Cerebellar cortex (tissue), 1 donor: ENCODE measurements at regions not wholly inside any gene's neighbourhood (a gene's known extent, or its start where the extent isn't known, plus 50 kb on each side); places are given as distances from the start of the nearest gene placed in this dataset.
A peak's percentile ranks its signal among the peaks of the same experiment; 100 is the strongest.

Experiments
- DNase-seq: peaks from one replicate; pipeline ENCODE4 v3.0.0-alpha.2; 2015; ENCODE audit warnings: low spot score

DNA sequence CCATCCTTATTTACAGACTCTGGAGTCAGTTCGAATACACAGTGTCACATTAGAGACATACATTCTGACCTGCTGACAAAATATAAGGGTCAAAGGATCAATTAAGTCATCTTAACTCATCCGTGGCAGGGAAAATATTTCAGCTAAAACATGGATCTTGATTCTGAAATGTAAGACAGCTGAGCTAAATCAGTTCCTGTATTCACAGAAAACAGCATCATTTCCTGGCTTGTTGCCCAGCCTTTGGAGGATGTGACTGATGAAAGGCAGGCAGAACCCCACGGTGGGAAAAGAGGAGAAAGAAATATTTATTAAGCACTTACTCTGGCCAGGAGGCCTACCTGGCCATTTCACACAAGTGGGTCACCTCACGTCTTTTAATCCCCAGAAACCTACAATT lies 101.9 kb downstream of the GAS2L3 start:
- DNase-seq = no peak

DNA sequence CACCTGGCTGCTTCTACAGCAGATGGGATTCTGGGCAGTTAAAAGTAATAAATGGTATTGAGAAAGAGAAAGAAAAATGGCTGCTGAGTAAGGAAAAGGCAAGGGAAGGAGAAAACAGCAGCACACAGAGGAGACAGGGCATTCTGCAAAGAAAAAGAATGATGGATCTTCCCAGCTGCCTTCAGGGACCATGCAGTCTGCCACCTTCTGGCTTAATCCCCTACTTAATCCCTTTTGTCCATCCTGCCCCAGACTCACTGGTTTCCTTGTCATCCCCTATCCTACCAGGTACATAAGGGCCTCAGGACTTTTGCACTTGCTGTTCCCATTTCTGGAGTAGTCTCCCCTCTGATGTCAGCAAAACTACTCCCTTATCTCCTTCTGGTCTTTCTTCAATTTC lies 107.6 kb downstream of the GAS2L3 start:
- no peak for DNase-seq

DNA sequence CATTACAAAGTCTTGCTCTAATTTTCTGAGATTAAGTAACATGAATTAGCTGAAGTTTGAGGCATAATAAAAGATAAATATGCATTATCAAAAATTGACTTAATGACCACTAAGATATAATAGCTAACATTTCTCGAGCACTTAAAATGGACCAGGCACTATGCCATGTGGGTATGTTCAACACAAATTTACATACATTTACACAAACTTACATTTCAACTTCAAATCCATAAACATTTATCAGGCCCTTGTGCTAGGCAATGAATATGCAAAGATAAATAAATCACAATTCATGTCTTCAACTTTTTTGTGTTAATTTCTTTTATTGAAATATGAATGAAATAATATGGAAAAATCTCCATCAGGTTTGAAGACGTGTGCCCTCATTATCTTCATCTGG lies 108.7 kb downstream of the GAS2L3 start:
- no peak for DNase-seq

DNA sequence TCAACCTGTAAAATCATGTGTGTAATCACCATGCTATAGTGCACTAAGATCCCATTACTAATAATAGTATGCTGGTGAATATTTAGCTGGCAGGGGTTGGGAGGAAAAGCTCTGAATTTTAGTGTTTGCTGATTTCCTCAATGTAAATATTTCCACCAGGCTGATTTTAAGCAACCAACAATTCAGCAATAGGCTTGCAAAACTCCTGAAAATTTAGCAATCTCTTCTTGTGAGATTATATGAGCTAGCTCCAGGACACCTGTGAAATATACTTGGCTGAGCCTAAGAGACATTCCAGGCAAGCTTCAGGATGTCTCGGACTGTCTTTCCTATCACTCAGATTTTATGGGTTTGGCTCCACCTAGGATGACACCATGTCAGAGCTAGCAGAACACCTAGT lies 106.9 kb upstream of the ANO4 start:
- no peak for DNase-seq

DNA sequence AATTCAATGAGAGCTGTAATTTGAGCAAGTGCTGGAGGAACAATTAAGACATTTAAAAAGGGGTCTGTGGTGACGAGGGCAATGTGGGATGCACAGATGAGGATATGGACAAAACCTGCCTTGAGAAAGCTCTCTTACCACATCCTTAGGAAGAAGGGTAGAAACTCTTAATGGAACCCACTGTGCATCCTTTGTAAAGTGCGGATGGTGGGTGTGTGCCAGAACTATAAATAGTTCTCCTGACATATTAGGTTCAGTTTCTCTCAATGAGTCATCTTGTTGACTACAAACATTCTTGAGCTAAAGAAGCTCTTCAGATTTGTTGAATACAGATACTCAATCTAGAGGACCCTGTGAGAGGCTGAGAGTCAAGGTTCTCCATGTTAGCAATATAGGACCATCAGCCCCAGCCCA lies 106.1 kb upstream of the ANO4 start:
- no peak for DNase-seq

DNA sequence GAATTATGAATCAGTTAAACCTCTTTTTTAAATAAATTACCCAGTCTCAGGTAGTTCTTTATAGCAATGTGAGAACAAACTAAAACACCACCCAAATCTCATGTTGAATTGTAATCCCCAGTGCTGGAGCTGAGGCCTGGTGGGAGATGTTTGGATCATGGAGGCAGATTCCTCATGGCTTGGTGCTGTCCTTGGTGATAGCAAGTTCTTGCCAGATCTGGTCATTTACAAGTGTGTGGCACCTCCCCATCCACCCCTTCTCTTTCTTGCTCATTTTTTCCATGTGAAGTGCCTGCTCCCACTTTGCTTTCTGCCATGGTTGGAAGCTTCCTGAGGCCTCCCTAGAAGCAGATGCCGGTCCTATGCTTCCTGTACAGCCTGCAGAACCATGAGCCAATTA lies 102.1 kb upstream of the ANO4 start:
- DNase-seq = no peak

DNA sequence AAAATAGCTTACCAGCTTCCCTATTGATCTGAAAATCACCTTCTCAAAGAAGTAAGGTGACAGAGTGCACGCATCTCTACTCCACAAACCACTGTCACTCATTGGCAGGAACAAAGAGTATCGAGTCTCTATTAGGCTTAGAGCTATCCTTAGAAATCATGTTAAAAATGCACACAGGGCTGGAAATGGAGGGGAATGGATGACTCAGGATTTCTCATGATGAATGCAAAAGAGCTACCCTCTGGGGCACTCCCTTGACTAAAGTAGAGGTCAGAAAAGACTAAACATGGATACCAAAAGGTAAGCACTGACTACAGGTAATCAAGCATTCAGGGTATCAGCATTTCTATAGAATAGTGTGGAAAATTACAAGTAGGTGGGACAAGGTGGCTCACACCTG lies 96.1 kb upstream of the ANO4 start:
- no peak for DNase-seq

DNA sequence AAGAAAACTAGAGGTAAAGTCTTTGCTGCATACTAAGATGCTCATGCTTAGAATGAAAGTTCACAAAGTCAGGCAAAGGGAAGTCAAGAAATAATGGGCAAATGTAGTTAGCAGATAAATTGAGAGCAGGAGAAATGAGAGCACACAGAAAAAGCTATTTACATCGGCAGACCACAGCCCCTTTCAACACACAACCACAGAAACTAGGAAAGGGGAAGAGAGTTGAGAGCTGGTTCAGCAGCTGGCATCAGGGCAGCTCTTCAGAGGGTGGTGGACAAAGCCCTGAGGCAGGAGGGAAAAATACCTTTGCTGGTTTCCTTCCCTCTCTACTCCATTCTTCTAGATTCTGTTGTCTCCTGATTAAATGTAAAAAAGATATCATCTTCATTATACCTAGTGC lies 95.4 kb upstream of the ANO4 start:
- no peak for DNase-seq

DNA sequence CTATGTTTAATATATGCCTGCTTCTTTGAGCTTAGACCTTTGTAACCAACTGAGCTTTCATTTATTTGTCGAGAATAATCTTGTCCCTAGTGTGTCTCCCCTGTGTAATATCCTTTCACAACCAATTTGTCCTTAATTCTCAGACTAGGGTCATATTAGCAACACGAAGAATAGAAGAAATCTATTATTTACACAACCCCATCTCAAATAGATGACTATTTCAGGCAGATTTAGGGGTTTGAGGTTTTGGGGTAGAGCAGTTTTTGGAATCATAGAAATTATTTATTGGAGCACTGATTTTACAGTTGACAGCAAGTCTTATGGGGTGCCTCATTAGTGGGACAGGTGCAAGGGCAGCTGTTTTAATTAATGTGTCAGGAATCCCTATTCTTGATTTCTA lies 91.2 kb upstream of the ANO4 start:
- DNase-seq = no peak

DNA sequence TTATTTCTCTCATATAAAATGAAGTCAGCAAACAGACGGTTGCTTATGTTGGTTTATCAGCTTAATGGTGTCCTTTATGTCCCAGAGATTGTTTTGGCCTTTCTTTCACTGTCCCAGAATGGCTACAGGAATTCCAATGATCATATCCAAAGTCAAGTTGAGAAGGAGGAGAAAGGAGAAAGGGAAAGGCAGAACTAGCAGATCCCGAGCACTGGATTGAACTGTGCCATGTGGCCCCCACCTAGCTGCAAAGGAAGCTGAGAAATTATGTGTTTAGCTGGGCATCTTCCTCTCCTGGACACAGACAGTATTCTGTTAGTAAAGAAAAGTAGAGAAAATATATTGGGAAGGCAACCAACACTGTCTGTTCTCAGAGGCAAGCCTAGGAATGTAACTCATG lies 90.7 kb upstream of the ANO4 start:
- no peak for DNase-seq

DNA sequence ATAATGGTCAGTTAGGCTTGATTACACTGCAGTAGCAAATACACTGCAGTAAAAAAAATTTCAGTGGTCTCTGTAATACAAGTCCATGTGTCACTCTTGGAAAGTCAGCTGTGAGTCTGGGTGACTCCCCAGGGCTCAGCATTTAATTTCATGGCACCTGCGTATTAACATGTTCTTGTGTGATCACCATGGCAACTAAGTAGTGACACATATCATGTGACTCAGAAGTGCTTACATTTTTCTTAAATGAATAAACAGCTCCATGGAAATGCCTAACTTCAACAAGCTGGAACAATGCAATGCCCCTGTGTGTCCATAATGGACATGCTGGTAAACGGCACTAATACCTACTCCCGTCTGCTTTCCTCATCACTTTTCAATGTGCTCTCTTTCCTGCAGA lies 88.5 kb upstream of the ANO4 start:
- DNase-seq = no peak

DNA sequence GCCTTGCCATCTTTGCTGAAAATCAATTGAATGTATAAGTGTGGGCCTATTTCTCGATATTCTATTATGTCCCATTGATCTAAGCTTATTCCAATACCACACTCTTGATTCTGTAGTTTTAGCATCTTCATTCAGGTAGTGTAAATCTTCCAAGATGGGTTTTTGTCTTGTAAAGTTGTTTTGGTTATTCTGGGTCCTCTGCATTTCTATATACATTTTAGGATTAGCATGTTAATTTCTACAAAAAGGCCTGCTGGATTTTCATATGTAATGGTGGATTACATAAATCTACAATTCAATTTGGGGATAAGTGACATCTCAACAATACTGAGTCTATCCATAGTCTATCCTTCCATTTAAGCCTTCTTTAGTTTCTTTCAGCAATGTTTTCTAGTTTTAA lies 86.0 kb upstream of the ANO4 start:
- no peak for DNase-seq

DNA sequence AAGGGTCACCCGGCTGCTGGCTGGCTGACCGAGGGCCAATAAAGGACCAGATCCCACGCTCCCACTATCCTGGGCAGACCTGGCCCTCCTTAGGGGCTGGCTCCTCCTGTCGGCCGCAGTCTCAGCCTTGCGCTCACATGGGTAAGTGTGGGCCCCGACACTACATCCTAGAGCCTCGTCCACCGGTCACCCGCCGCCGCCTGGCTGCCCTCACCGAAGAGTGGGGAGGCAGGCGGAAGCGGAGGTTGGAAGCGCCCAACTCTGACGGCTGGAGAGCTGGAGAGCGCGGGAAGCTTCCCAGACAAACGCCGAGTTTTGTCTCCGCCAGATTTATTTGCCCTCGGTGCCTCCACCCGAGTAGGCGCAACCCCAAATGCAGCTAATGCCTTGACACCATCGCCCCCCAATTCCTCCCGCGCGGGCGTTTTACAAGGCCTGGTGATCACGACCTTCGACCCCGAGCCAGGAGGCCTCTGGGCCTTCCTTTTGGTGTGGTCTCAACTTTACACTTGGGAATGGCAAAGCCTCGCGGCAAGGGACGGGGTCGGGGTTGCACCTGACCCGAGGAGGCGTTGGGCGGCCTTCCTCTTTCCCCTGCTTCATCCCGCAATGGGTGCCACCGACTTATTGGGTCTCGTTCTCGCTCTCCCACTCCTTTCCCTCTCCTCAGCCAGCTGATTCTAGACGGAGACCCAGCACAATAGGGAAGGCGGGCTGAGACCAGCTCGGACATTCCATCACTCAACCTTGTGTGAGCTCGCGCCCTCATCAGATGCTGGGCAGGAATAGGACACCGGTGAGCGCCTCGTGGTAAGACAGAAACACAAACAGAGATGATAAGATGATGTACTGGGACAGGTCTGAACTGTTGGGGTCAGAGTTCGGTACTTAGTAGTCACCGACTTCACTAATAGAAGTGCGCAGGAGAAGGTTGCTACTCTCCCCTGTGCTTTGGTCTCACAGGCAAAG lies 78.3 kb upstream of the ANO4 start:
- no peak for DNase-seq

DNA sequence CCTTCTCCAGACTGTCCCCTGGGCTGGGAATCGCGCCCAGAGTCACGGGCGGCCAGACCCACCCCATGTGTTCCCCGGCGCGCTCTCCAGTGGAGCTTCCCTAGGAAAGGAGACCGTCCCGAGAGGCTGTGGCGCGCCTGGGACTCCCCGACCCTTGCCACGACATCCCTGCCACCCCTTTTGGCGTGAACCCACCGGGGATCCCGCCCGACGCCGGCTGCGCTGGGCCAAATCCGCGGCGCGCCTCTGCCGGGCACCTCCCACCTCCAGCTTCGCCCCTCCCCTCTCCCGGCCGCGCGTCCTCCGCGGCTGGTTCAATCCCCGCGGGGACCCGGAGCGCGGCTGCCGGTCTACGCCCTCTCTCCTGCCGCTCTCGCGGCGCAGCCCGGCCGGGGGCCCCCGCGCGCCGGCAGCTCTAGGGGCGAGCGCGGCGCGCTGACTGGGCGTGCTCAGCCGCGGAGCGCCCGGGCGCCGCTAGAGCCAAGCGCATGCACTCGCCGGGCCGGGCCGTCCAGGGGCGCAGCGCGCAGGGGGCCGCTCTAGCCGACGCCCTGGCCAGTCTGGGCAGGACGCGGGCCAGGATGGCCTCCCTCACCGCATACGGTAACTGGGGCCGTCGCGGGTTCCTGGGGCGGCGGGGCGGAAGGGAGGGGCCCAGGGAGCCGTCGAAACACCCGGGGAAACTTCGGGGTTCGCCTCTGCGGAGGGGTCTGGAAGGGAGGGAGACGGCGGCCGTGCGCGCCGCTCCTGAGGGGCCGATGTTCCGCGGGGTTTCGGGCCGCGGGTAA lies 77.4 kb upstream of the ANO4 start:
- DNase-seq = no peak

DNA sequence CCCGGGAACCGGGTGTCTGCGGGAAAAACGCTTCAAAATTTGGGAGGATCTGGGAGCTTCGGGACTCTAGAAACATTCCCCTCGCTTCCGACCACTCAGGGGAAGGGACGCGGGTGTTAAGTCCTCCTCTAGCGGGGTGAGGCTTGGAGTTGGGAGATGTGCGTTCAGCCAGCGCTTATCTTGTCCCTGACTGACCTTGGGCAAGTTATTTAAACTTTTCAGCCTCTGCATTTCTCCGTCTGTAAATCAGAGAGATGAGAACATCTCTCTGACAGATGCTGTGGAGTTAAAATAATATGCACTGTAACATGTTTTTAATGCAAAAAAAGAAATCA lies 76.9 kb upstream of the ANO4 start:
- no peak for DNase-seq

DNA sequence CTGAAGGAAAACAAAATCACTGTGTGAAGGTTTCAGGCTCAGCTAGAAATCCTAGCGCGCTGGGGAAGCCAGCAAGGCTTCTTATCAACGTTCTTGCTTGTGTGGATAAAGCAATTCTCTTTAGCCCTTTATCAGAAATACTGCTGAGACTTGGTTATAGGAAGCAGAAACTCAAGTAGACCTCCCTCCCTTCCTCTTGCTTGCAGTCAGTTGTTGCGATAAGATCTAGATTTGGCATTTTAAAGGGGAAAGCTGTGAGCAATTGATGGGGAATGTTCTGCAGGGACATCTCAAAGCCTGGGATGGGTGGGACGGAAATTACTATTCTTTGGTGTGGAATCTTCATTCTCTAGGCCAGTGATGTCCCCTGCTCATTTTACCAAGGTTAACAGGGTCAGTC lies 76.4 kb upstream of the ANO4 start:
- DNase-seq = no peak

DNA sequence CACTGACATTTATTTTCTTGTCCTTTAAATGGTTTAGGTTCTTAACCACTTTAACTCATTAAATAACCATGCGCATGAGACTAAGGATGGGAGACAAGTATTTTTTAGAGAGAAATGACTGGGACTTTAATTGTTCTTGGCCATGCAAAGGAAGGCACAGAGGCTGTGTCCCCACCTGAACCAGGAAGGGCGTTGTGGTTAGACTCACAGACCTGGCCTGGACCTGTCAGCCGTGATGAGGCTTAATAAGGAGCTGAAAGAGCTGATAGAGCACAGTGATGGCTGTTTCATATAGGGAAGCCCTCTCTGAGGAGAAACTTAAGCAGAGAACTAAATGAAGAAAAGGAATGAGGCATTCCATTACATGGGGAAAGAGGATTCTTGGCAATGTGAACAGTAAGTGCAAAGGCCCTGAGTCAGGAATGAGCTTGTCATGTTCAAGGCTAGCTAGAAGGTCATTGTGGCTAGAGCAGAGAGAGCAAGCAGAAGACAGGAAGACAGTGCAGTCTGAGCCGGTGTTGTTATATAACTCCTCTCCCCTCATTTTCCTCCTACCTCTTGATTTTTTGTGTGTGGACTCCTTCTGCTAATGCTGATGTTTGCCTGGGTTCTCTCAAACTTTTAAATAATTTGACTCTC lies 74.4 kb upstream of the ANO4 start:
- DNase-seq = no peak

DNA sequence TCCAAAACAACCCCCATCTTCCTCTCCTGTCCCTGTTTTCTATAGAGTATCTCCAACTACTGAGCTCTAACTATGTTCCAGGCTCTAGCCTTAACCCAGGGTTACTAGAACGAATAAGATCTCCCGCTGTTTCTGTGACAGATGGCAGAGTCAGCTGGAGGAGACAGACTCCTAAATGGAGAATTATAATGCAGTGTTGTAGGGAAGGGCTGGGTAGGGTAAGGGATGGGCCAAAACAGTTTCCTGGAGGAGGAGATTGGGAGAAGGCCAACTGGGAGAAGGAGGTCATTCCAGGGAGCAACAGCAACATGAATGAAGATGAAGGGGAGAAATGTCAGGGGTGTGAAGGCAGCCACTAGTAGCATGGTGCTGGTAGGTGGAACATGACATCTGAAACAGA lies 73.4 kb upstream of the ANO4 start:
- peak; percentile 11 for DNase-seq

DNA sequence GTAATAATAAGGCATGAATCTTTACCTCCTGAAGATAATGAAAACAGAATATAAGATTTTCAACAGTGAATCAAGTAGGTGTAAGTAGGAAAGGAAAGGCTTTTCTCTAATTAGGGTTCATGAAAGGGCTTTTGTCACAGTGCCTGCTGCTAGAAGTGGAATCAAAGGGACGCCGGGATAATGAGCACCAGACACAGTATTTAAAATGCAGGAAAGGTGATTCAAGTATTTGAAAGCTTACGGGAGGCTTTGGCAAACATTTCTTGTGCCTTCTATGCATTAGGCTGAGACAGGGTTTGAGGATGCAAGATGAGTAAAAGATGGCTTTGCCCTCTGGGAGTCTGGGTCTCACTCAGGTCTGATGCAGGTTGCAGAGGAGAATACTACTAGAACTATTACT lies 70.5 kb upstream of the ANO4 start:
- no peak for DNase-seq

DNA sequence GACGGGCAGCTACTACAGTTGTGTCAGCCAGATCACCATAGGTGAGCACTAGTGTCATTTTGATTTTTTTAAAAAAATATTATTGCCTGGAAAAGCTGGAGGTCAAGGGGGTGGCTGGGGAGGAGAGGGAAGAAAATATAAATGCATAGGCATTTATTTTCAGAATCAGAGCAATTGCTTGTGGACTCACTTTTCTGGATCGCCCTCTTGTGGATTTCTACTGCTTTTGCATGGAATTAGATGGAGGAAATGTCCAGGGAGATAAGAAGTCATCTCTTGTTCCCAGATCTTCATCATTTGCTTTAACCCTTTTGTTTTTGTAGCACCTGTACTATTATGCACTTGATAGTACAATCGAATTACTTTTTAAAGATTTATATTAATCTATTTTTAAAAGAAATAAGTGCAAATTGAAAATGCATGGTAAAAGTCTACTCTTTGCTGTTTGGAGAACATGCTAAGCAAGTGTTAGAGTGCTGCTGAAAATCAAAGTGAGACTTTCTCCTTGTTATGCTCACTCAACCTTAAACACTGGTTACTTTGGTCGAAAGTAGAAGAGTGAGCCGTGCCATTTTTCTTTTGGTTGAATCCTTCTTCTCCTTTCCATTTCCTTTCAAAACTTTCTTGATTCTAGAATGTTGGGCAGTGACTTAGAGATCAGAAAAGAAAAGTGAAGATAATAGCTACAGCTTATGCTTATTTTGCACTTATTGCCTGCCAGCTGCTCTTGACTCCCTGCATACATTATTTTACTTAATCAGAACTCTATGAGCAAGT lies 60.6 kb upstream of the ANO4 start:
- peak; percentile 52 for DNase-seq

DNA sequence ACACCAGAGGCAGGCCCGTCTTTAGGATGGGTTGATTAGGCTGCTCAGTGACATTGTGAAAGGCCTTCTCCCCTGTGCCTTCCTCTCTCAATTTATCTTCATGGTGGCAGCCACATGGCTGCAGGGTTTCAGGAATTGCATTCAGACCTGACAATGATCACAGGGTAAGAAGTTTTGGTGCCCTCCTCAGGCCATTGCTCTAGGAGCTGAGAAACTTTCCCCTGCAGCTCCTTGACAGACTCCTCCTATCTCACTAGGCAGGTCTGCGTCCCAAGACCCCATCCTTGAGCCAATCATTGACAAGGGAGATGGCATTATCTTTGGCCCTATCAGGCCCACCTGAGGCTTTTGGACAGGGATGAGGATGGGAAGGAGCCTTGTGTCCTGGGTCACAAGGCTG lies 57.4 kb upstream of the ANO4 start:
- DNase-seq = no peak

DNA sequence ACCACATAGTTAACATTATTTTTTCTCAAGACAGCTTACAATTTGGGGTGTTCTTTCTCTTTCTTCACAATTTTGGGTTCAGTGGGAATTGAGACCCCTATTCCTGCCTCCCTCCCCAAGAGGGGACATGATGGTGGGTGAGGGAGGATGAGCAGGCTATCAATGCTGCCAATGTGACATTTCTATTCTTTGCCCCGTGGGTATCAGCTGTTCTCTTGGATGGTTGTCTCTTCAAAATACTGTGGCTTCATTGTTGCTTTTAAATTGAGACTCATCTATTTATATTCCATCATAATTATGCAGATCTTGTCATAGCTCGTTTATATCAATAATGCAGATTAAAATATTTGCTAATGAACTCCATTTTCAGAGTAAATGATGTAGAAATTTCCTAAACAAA lies 56.5 kb upstream of the ANO4 start:
- DNase-seq = no peak
